ENCODE measurements at regions not wholly inside any gene's neighbourhood (a gene's known extent, or its start where the extent isn't known, plus 50 kb on each side); places are given as distances from the start of the nearest gene placed in this dataset.
"Not testable (repeated sequence)": the region's sequence is repeated elsewhere in the genome, so short reads cannot be mapped to it uniquely, and the experiment has no call there.

DNA sequence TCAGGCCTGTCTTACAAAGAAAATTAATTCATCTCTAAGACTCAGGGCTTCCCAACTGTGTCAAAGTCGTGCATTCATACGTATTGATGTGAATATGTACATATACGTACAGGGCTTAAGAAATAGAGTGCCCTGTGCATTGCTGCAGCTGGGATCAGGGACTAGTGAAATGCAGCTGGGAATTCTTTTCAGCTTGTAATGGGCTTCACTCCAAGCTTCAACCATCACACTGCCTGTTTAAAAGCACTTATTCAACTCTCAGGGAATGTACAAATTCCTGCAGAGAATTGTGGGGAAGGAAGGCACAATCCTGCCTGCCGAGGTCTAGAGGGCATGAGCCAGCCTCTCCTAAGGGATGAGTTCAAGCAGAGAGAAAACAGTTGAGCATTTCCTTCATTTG lies 59.6 kb upstream of the MAN2A1 start:
- DNase-seq, result no peak
- no peak overlapping the region for H3K27ac Mint-ChIP-seq
- H3K36me3 Mint-ChIP-seq, result no peaks in the 10 kb centered on the region
- no peaks in the 10 kb centered on the region for H3K9me3 Mint-ChIP-seq
- peaks cover 4% of the 10 kb centered on the region for H3K27me3 Mint-ChIP-seq
- CTCF ChIA-PET, result no interaction called here
- H3K4me3 Mint-ChIP-seq, result no peak overlapping the region
- no peaks in the 10 kb centered on the region for H3K4me1 Mint-ChIP-seq

DNA sequence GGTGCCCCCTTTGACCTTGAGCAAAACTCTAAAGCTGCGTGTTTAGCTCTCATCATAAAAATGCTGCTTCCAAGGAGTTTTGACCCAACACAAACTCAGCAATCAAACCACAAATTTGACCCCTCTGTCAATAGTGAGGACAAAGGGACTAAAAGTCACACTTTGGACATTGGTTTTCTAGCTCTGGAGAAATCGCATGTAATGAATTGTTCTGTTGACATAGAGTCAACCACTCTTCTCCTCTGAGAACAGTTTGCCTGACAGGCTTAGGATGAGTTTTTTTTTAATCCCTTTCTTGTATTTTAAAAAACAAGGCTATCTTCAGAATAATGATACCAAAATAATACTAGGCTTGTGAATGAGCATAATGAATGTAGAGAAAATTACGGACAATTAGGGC lies 61.1 kb upstream of the MAN2A1 start:
- no peak for DNase-seq
- CTCF ChIA-PET, result no interaction called here
- H3K4me1 Mint-ChIP-seq, result no peaks in the 10 kb centered on the region
- no peak overlapping the region for H3K27ac Mint-ChIP-seq
- H3K36me3 Mint-ChIP-seq, result no peaks in the 10 kb centered on the region
- H3K27me3 Mint-ChIP-seq, result peaks cover 4% of the 10 kb centered on the region
- H3K4me3 Mint-ChIP-seq, result no peak overlapping the region
- no peaks in the 10 kb centered on the region for H3K9me3 Mint-ChIP-seq

DNA sequence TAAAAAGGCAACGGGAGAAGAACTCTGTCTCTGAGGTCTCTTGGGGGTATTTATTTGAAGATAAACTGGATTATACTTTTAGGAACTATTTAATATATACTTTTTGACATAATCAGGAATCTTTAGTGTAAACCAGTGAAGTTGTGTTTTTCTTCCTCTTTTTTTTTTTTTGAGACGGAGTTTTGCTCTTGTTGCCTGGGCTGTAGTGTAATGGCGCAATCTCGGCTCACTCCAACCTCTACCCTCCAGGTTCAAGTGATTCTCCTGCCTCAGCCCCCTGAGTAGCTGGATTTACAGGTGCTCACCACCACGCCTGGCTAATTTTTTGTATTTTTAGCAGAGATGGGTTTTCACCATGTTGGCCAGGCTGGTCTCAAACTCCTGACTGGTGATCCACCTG lies 68.5 kb upstream of the MAN2A1 start:
- H3K36me3 Mint-ChIP-seq, CTCF ChIA-PET, H3K4me1 Mint-ChIP-seq, H3K9me3 Mint-ChIP-seq, DNase-seq, H3K4me3 Mint-ChIP-seq, H3K27ac Mint-ChIP-seq, H3K27me3 Mint-ChIP-seq: not testable (repeated sequence)

DNA sequence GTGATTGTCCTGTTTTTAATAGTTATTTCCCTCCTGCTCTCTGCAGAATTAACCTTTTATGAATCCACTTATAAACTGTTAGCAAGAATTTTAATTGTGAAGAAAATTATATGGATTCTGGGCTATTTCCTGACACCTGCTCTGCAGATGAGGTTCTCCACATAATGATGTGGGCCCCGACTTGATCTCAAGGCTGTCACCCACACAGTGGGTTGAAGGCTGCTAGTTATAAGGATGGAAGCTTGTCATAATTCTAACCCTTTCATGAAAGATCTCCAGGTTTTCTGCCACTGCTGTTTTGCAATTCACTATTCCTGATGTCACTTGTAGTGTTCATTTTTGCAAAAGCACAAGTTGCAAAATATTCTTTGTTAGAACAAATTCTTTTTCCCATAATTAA lies 69.1 kb upstream of the MAN2A1 start:
- Mint-ChIP-seq H3K9me3 (no peaks in the 10 kb centered on the region), H3K4me1 (no peaks in the 10 kb centered on the region), H3K36me3 (no peaks in the 10 kb centered on the region), H3K4me3 (no peak overlapping the region), H3K27ac (no peak overlapping the region), H3K27me3 (no peaks in the 10 kb centered on the region)
- DNase-seq, result no peak
- CTCF ChIA-PET, result no interaction called here

DNA sequence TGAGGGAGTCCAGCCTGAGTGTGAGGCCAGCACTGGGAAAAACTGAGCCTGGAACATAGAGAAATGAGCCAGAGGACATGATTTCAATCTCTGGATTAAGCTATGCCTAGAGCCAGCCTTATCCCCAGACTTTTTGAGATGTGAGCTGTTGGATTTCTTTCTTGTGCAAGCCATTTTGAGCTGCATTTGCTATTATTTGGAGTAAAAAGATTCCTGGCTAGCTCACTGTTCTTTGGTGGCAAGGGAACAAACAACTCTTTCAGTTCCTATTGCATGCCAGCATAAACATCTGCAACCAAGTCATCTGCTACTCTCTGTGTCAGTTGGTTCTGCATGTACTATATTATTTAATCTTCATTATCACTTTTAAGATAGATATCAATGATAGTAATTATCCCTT lies 70.1 kb upstream of the MAN2A1 start:
- Mint-ChIP-seq H3K27ac (no peak overlapping the region), H3K36me3 (no peaks in the 10 kb centered on the region), H3K4me1 (no peaks in the 10 kb centered on the region), H3K27me3 (no peaks in the 10 kb centered on the region), H3K4me3 (no peak overlapping the region), H3K9me3 (no peaks in the 10 kb centered on the region)
- DNase-seq, result no peak
- CTCF ChIA-PET, result no interaction called here

DNA sequence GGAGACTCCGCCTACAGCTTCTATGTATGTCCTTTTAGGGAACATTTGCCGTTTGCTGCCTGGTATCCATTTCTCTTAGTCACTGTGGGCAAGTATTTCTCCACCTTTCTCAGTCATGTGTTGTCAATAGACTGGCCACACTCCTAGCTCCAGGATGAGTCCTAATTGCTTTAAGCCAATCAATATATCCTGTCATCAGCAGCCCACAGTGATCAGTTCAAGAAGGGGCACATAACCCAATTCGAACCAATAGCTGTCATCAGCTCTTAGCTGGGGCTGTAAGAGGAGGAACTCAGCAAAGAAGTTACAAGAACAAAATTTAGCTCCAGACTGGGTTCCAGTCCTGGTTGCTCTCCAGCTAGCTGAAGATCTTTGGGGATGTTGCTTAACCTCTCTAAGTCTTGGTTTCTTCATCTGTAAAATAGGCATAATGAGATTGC lies 70.7 kb upstream of the MAN2A1 start:
- Mint-ChIP-seq H3K27me3 (no peaks in the 10 kb centered on the region), H3K27ac (no peak overlapping the region), H3K9me3 (no peaks in the 10 kb centered on the region), H3K36me3 (no peaks in the 10 kb centered on the region), H3K4me1 (no peaks in the 10 kb centered on the region), H3K4me3 (no peak overlapping the region)
- no peak for DNase-seq
- CTCF ChIA-PET, result no interaction called here

DNA sequence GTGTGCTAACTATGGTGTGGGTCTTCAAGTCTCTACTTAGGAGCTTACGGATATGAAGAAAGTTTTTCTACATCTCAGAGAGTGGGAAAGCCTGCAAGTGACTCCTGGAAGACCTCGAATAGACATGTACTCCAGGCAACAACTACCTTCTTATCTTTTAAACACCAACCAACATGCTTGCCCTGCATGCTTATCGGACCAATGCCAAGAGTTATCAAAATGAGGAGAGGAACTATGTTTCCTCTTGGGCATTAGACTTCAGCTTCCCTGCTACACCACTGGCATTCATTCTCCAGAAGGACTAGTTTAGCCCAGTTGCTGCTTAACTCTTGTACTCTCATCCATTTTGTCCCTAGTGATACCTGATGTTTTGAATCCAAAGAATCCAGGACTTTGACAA lies 74.7 kb upstream of the MAN2A1 start:
- H3K27me3 Mint-ChIP-seq, result no peaks in the 10 kb centered on the region

DNA sequence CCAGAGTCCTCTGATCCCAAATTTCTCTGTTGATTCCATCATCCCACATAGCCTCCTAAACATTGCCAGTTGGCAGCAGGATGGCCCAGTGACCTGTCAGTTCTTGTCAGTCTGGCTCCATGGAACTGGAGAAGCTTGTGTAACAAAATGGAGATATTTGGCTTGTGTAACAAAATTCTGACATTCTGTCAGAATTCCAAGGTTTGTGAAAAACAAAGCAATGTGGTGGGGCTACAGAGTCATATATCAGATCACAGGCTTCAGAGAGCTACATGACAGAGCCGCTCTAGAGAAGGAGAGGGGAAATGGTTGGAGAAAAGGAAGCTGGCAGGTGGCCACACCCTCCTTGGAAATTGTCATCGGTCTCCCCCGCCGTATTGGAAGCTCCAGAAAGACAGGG lies 75.4 kb upstream of the MAN2A1 start:
- Mint-ChIP-seq H3K9me3 (no peaks in the 10 kb centered on the region), H3K4me1 (no peaks in the 10 kb centered on the region), H3K4me3 (no peak overlapping the region), H3K27me3 (no peaks in the 10 kb centered on the region), H3K36me3 (no peaks in the 10 kb centered on the region), H3K27ac (no peak overlapping the region)
- DNase-seq, result no peak
- CTCF ChIA-PET, result no interaction called here

More for the DNA sequence above, 74.7 kb upstream of the MAN2A1 start:
- Mint-ChIP-seq H3K4me1 (no peaks in the 10 kb centered on the region), H3K4me3 (no peak overlapping the region), H3K27ac (no peak overlapping the region), H3K9me3 (no peaks in the 10 kb centered on the region), H3K36me3 (no peaks in the 10 kb centered on the region)
- CTCF ChIA-PET, result no interaction called here
- DNase-seq, result no peak

DNA sequence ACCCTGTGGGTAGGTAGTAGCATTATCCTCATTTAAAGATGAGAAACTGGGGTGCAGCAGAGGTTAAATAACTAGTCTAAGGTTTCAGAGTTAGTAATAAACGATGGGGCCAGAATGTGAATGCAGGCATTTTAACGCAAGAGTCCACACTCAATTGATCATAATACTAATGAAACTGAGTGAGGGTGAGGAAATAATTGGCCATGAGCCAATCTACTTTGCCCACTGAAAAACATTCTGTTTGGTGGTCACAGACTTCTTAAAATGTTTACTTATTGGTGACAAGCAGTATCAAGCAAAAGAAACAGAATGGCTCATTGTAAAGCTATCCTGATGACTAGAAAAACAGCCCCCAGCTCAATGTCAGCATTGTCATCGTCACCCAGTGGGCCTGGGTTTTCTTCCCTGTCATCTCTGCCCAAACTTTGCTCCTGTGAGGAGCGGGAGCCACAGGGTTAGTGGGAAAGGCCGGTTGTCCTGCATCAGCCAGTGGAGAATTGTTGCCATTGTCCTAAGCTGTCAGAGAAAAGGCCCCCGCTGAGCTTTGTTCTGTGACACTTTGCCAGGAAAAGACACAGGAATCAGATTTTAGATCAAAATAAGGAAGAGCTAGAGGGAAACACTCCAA lies 77.3 kb upstream of the MAN2A1 start:
- H3K27me3 Mint-ChIP-seq, result no peaks in the 10 kb centered on the region

DNA sequence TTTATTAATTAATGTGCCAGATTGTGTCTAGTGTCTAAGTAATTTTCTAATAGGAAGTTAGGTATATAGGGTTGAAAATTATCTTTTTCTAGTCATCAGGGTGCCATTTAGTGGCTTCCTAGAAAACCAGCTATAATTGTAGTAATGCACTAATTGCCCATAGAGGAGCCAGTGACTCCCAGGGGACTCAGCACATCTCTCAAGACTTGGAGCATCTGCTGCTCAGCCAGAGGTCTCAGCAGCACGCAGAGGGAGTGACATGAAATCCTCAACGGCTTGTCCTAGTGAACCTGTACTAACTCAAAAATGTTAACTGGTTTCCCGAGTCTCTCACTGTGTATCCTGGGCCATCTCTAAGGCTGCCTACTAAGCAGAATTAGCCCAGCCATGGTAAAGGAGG lies 78.2 kb upstream of the MAN2A1 start:
- H3K4me1 Mint-ChIP-seq, result no peaks in the 10 kb centered on the region
- no peak for DNase-seq
- H3K27ac Mint-ChIP-seq, result no peak overlapping the region
- H3K9me3 Mint-ChIP-seq, result no peaks in the 10 kb centered on the region
- CTCF ChIA-PET, result no interaction called here
- H3K4me3 Mint-ChIP-seq, result no peak overlapping the region
- no peaks in the 10 kb centered on the region for H3K36me3 Mint-ChIP-seq
- H3K27me3 Mint-ChIP-seq, result no peaks in the 10 kb centered on the region

More for the DNA sequence above, 77.3 kb upstream of the MAN2A1 start:
- no peaks in the 10 kb centered on the region for H3K4me1 Mint-ChIP-seq
- H3K36me3 Mint-ChIP-seq, result no peaks in the 10 kb centered on the region
- no peak overlapping the region for H3K27ac Mint-ChIP-seq
- no peak overlapping the region for H3K4me3 Mint-ChIP-seq
- CTCF ChIA-PET, result no interaction called here
- no peak for DNase-seq
- no peaks in the 10 kb centered on the region for H3K9me3 Mint-ChIP-seq

DNA sequence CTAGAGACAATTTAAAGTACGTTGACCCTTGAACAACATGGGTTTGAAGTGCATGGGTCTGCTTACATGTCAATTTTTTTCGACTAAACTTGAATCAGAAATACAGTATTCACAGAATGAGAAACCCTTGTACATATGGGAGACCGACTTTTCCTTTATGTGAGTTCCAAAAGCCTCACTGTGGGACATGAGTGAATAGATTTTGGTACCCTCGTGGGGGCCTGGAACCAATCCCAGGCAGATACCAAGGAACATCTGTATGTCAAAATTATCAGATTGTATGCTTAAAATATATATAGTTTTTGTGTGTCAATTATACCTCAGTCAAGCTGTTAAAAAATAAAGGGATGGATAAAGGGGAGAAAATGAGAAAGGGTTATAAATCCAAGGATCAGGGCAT lies 78.7 kb upstream of the MAN2A1 start:
- CTCF ChIA-PET, result no interaction called here
- Mint-ChIP-seq H3K4me3 (no peak overlapping the region), H3K27me3 (no peaks in the 10 kb centered on the region), H3K9me3 (no peaks in the 10 kb centered on the region), H3K36me3 (no peaks in the 10 kb centered on the region), H3K4me1 (no peaks in the 10 kb centered on the region), H3K27ac (no peak overlapping the region)
- no peak for DNase-seq

DNA sequence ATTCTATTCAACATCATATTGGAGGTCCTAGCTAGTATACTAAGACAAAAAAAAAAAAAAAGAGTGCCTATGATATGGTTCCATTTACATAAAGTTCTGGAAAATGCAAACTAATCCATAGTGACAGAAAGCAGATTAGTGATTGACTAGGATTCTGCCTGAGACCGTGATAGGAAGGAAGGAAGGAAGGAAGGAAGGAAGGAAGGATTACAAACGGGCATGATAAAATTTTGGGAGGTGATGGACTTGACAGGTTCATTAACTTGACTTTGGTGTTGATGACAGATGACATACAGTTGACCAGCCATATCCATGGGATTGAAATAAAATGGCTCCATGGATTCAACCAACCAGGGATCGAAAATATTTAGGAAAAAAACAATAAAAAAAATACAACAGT lies 79.1 kb upstream of the MAN2A1 start:
- Mint-ChIP-seq H3K4me1 (no peaks in the 10 kb centered on the region), H3K9me3 (no peaks in the 10 kb centered on the region), H3K36me3 (no peaks in the 10 kb centered on the region), H3K4me3 (no peak overlapping the region), H3K27ac (no peak overlapping the region), H3K27me3 (no peaks in the 10 kb centered on the region)
- no peak for DNase-seq
- CTCF ChIA-PET, result no interaction called here

DNA sequence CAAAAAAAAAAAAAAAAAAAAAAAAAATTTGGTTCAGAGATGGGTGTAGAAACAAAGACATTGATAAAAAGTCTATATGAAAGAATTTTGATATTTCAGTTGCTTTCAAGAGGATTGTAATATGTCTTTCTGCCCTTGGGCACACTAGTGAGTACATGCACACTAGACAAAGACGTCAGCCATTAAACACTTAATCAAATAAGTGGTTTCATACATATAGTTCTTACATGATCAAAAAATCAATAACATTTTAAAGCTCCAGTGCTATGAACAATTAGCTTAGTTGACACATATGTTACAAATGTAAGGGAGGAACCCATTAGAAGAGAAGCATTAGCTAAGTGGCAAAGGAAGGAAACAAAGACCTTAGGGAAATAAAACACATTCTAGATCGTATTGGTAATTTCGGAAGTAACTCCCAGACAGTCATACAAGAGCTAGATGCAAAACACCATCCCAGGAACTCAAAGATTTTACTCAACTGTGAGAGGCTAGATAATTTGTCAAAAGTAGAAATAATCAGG lies 84.5 kb upstream of the MAN2A1 start:
- no peaks in the 10 kb centered on the region for H3K27me3 Mint-ChIP-seq
- CTCF ChIA-PET, result no interaction called here
- DNase-seq, result no peak
- H3K9me3 Mint-ChIP-seq, result no peaks in the 10 kb centered on the region
- no peak overlapping the region for H3K27ac Mint-ChIP-seq
- no peak overlapping the region for H3K4me3 Mint-ChIP-seq
- H3K4me1 Mint-ChIP-seq, result no peaks in the 10 kb centered on the region
- H3K36me3 Mint-ChIP-seq, result no peaks in the 10 kb centered on the region

DNA sequence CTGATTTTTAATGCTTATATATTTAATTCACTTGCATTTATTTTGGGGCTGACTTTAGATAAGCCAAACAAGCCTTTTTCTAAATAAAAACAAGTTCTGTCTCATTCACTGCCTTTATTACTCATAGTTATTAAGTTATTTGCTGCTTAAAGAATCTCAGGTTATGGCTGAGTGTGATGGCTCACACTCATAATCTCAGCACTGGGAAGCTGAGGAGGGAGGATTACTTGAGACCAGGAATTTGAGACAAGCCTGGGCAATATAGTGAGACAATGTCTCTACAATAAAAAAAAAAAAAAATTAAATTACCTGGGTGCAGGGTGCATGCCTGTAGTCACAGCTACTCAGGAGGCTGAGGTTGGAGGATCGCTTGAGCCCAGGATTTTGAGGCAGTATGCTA lies 85.0 kb upstream of the MAN2A1 start:
- CTCF ChIA-PET, result no interaction called here
- Mint-ChIP-seq H3K9me3 (no peaks in the 10 kb centered on the region), H3K4me1 (no peaks in the 10 kb centered on the region), H3K36me3 (no peaks in the 10 kb centered on the region), H3K27ac (no peak overlapping the region), H3K4me3 (no peak overlapping the region), H3K27me3 (no peaks in the 10 kb centered on the region)
- no peak for DNase-seq

DNA sequence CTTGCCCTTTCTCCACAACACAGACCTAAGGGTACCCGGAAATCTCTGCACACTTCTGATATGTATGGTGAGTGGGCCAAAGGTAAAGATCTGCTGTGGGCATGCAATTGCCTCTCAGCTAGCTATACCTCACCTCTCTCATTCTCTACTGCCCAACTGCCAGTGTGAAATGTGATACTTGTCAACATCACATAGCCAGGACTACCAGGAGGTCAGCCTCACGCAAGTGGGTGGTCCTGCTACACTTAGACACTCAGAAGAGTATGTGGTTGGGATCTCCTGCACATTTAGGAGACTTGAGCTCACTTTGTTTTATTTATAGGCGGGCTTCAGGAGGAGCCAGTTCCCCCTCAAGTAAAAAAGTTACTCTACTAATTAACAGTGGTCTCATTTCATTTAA lies 88.0 kb upstream of the MAN2A1 start:
- H3K36me3 Mint-ChIP-seq, result no peaks in the 10 kb centered on the region

DNA sequence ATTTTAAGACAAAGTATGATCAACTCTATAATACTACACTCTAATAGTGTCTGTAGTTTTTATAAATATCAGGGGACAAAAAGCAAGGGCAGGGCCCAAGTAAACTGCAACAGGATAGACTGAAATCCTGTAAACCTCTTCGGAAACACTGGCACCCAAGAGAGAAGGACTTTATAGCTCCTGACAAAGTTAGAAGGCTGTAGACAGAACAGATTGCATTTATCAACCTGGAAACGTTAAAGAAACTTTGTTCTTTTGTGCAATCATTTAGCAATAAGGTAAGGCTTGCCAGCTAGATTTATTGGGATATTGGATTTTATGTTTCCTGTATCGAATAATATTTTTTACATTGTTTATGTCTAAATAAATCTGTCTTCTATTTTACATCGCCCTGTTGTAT lies 91.8 kb upstream of the MAN2A1 start:
- H3K36me3 Mint-ChIP-seq, result no peaks in the 10 kb centered on the region
- H3K27me3 Mint-ChIP-seq, result no peaks in the 10 kb centered on the region
- no peak for DNase-seq
- H3K27ac Mint-ChIP-seq, result no peak overlapping the region
- CTCF ChIA-PET, result no interaction called here
- H3K4me3 Mint-ChIP-seq, result no peak overlapping the region
- H3K4me1 Mint-ChIP-seq, result peaks cover 2% of the 10 kb centered on the region
- H3K9me3 Mint-ChIP-seq, result no peaks in the 10 kb centered on the region

More for the DNA sequence above, 88.0 kb upstream of the MAN2A1 start:
- Mint-ChIP-seq H3K9me3 (no peaks in the 10 kb centered on the region), H3K27ac (no peak overlapping the region), H3K4me3 (no peak overlapping the region), H3K4me1 (no peaks in the 10 kb centered on the region), H3K27me3 (no peaks in the 10 kb centered on the region)
- CTCF ChIA-PET, result no interaction called here
- no peak for DNase-seq

Data from activated naive CD4-positive, alpha-beta T cell treated with anti-CD3 and anti-CD28 coated beads, Interleukin-2, amount 10 ng/mL, durations not matched to agents 7 days and 5 days (primary cell).